Right lobe of liver (tissue), 6 donors: ENCODE measurements at regions not wholly inside any gene's neighbourhood (a gene's known extent, or its start where the extent isn't known, plus 50 kb on each side); places are given as distances from the start of the nearest gene placed in this dataset.

Experiments
- ATAC-seq, 4 donors: fragments of 200-7000 bp; cut with Tn5 transposase; one replicate each; pipeline ENCODE4 v1.9.1; 2020; ENCODE audit warnings: mild to moderate bottlenecking in 4 of 4, moderate library complexity in 4 of 4
- DNase-seq, 3 donors: peaks; one replicate each; pipeline ENCODE4 v3.0.0-alpha.2; 2020
- H3K27ac ChIP-seq, 3 donors: fragments of 200-600 bp; one replicate each; pipeline ENCODE4 v1.8.0; 2022
- H3K27me3 ChIP-seq, 2 donors: fragments of 200-600 bp; one replicate each; pipeline ENCODE4 v1.8.0; 2022
- H3K36me3 ChIP-seq, 4 donors: fragments of 200-600 bp; sonication (generic) in 1 of 4; one replicate each; pipeline versions ENCODE4 v1.5.1 to v1.8.0; 2017 to 2022; ENCODE audit warnings: control low read depth in 1 of 4
- H3K4me1 ChIP-seq, 4 donors: fragments of 200-600 bp; sonication (generic) in 1 of 4; one replicate each; pipeline versions ENCODE4 v1.5.1 to v1.8.0; 2017 to 2022; ENCODE audit warnings: control low read depth in 1 of 4
- H3K4me3 ChIP-seq, 3 donors: fragments of 200-600 bp; one replicate each; pipeline ENCODE4 v1.8.0; 2022
- H3K9me3 ChIP-seq, 4 donors: fragments of 200-600 bp; sonication (generic) in 1 of 4; one replicate each; pipeline versions ENCODE4 v1.5.1 to v1.8.0; 2017 to 2022; ENCODE audit warnings: control low read depth in 1 of 4
- CTCF ChIP-seq, 4 donors: fragments of 200-600 bp in 3 of 4; fragments of 450-650 bp in 1 of 4; IDR thresholded peaks; one replicate each; pipeline versions ENCODE4 v1.5.1 to v1.8.0; 2016 to 2022; ENCODE audit warnings: antibody characterized with exemption in 4 of 4, mild to moderate bottlenecking in 2 of 4
- POLR2A ChIP-seq: fragments of 450-650 bp; IDR thresholded peaks from one replicate; pipeline ENCODE4 v1.6.1; 2017; ENCODE audit warnings: antibody characterized with exemption, mild to moderate bottlenecking
- WGBS: methylation state at CpG from one replicate; pipeline ENCODE4 v1.1.6; 2018; ENCODE audit warnings: low coverage, low lambda C conversion rate; ENCODE audit not compliant: insufficient coverage; ENCODE audit errors: missing lambda C conversion rate; 5-methylcytosine and 5-hydroxymethylcytosine counted together
- intact Hi-C, 2 donors: fragments of 100-400 bp; cut with DNase I; formaldehyde crosslinking; loops; one replicate each; pipeline versions ENCODE4 v1.11.2 to v1.14.1; 2022
- donor health status: DM: no; HTN: yes; CAD: no.
- donor health status: DM: no; HTN: no; CAD: no.
- donor health status: DM: no; HTN: no; CAD: no.
- donor health status: DM: no; HTN: yes; CAD: no.
- donor health status: DM: no; HTN: yes; CAD: no.

DNA sequence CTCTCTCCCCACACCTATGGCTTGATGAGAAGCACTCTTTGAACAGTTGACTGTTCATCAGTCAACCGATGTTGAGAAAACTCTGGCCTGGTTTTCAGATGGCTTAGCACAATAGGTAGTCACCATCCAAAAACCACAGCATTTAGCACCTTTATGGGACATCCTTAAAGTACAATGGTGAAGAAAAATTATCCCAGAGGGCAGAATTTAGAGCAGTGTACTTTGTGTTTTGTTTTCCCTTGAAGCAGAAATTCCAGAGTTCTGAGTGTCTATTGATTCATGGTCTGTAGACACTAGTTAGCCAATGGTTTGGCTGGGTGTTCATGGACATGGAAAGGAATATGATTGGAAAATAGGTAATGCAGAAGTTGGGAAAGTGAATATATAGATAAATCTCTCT, 487.0 kb downstream of the PDHA2 start:
- H3K27me3 ChIP-seq = no peaks in the 10 kb centered on the region
- H3K27ac ChIP-seq = no peak overlapping the region
- no peak for ATAC-seq
- 75% methylated on average over 1 of the region's 1 CpG for WGBS
- intact Hi-C loops = no loop called here
- H3K4me3 ChIP-seq = no peak overlapping the region
- no peak for DNase-seq
- H3K36me3 ChIP-seq = no peaks in the 10 kb centered on the region
- H3K4me1 ChIP-seq = no peaks in the 10 kb centered on the region
- H3K9me3 ChIP-seq = no peaks in the 10 kb centered on the region
- TF ChIP-seq CTCF (IDR thresholded peaks at IDR 0.05) (no peak), POLR2A (no peak)

DNA sequence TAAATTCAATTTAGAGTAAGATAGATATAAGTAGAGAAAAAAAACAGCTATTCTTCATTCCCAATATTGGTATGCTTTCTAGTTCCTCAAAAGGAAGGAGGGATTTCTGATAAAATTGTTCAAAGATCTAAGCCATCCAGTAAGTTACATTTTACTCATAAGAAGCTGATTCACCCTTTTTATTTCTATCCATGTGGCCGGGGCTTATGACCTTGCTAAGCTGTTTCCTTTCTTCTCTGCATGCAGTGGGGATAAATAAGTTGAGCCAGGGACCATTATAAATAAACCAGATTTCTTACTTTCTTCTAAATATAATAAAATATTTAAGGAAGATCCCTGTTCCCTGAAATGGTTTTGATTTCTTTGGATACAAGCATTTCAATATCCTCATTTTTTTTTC, 502.3 kb downstream of the PDHA2 start:
- ATAC-seq (no peak), DNase-seq (no peak)
- Histone ChIP-seq H3K36me3 (no peaks in the 10 kb centered on the region), H3K27ac (no peak overlapping the region), H3K4me3 (no peak overlapping the region), H3K4me1 (no peaks in the 10 kb centered on the region), H3K9me3 (no peaks in the 10 kb centered on the region), H3K27me3 (no peaks in the 10 kb centered on the region)
- 18% methylated on average over 1 of the region's 1 CpG for WGBS
- TF ChIP-seq CTCF (IDR thresholded peaks at IDR 0.05) (no peak), POLR2A (no peak)
- intact Hi-C loops = no loop called here

DNA sequence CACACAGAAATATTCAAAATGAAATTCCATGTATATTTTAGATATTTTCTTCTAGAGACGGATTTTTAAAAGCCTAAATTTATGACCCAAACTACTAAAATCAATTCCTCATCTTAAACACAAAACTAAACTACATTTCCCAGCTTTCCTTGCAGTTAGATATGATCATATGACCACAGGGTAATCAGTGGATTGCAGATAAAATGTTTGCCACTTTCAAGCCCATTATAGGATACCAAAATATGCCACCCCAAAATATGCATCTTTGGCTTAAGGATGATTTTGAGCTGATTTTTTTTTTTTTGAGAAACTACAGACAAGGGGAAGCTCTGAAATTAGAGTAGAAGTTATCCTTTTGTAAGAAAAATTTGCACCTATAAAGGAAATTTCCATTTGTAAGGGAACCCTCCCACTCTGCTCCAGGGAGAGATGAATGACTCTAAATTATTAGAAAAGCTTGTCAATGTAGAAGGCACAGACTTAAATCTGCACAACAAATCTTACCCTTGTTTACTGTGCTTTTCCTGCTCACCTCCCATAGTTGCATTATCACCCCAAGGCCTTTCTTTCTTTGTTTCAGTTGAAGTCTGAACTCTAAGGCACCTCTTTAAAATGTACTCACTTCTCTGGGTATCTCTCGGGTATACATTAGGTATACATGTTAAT, 503.0 kb downstream of the PDHA2 start:
- 46% methylated on average over 2 of the region's 2 CpGs for WGBS
- intact Hi-C loops = no loop called here
- Histone ChIP-seq H3K9me3 (no peaks in the 10 kb centered on the region), H3K4me1 (no peaks in the 10 kb centered on the region), H3K4me3 (no peak overlapping the region), H3K27me3 (no peaks in the 10 kb centered on the region), H3K27ac (no peak overlapping the region), H3K36me3 (no peaks in the 10 kb centered on the region)
- DNase-seq (no peak), ATAC-seq (no peak)
- TF ChIP-seq CTCF (IDR thresholded peaks at IDR 0.05) = no peak
- no peak for TF ChIP-seq POLR2A

- no peaks in the 10 kb centered on the region for H3K36me3 ChIP-seq
- H3K4me3 ChIP-seq = no peak overlapping the region
- no peak for ATAC-seq
- intact Hi-C loops = no loop called here
- no peak for TF ChIP-seq CTCF (IDR thresholded peaks at IDR 0.05)
- TF ChIP-seq POLR2A = no peak
- no peaks in the 10 kb centered on the region for H3K4me1 ChIP-seq
- no peak overlapping the region for H3K27ac ChIP-seq
- DNase-seq = no peak
- H3K9me3 ChIP-seq = no peaks in the 10 kb centered on the region
- H3K27me3 ChIP-seq = no peaks in the 10 kb centered on the region
These were observed 503.9 kb downstream of the PDHA2 start for GRCh38 chr4:96343836-96344235.

GRCh38 chr4:96347582-96347981, 507.7 kb downstream of the PDHA2 start:
- no peaks in the 10 kb centered on the region for H3K4me1 ChIP-seq
- ATAC-seq (no peak), DNase-seq (no peak)
- intact Hi-C loops = no loop called here
- 50% methylated on average over 2 of the region's 2 CpGs for WGBS
- no peak overlapping the region for H3K27ac ChIP-seq
- H3K36me3 ChIP-seq = no peaks in the 10 kb centered on the region
- TF ChIP-seq POLR2A (no peak), CTCF (IDR thresholded peaks at IDR 0.05) (no peak)
- H3K27me3 ChIP-seq = no peaks in the 10 kb centered on the region
- H3K9me3 ChIP-seq = no peaks in the 10 kb centered on the region
- no peak overlapping the region for H3K4me3 ChIP-seq
